ENCODE measurements at regions not wholly inside any gene's neighbourhood (a gene's known extent, or its start where the extent isn't known, plus 50 kb on each side); places are given as distances from the start of the nearest gene placed in this dataset.
"Not testable (repeated sequence)": the region's sequence is repeated elsewhere in the genome, so short reads cannot be mapped to it uniquely, and the experiment has no call there.

GRCh38 chrX:27132862-27133261, 330.3 kb downstream of the PPP4R3C start:
- Histone ChIP-seq H3F3A (ENCODE audit: low read depth) (no peaks in the 10 kb centered on the region), H3K36me3 (no peaks in the 10 kb centered on the region), H2AFZ (replicated peaks) (no peak overlapping the region), H3K27me3 (no peaks in the 10 kb centered on the region), H4K20me1 (ENCODE audit: low read depth) (no peaks in the 10 kb centered on the region), H3K9me3 (ENCODE audit: low read depth) (peaks cover 3% of the 10 kb centered on the region), H3K4me3 (no peak overlapping the region), H3K4me2 (no peak overlapping the region), H3K9ac (no peak overlapping the region), H3K79me2 (ENCODE audit: low read depth) (no peaks in the 10 kb centered on the region), H3K27ac (no peak overlapping the region), H3K4me1 (no peaks in the 10 kb centered on the region)
- Mint-ChIP-seq H3K27me3 (ENCODE audit: insufficient read depth, low read depth) (no peaks in the 10 kb centered on the region), H3K4me1 (no peaks in the 10 kb centered on the region), H3K36me3 (no peaks in the 10 kb centered on the region), H3K4me3 (no peak overlapping the region), H3K9me3 (peaks cover 5% of the 10 kb centered on the region), H3K27ac (no peak overlapping the region)
- no peak for DNase-seq (ENCODE audit: low spot score)
- TF ChIP-seq EZH2phosphoT487 (IDR thresholded peaks at IDR 0.05) (no peak), CTCF (IDR thresholded peaks at IDR 0.05) (no peak), EZH2 (IDR thresholded peaks at IDR 0.05) (no peak)

DNA sequence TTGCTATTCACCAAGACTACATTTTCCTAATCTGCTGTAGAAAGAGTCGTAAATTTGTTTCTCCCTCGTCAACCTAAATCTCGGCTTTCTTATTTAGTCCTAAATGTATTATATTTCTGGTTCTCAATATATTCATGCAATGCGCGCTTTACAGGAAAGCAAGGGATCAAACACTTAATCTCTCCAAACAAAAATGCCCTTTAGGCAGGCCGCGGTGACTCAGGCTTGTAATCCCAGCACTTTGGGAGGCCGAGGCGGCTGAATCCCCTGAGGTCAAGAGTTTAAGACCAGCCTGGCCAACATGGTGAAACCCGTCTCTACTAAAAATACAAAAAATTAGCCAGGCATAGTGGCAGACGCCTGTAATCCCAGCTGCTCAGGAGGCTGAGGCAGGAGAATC, 376.0 kb downstream of the PPP4R3C start:
- not testable (repeated sequence) for H3K4me1 Mint-ChIP-seq; H3K9ac ChIP-seq; H3K4me1 ChIP-seq; H2AFZ ChIP-seq (replicated peaks); H3K4me3 Mint-ChIP-seq; H3K36me3 Mint-ChIP-seq; H3K4me3 ChIP-seq; H3K9me3 Mint-ChIP-seq; H3K36me3 ChIP-seq; H3K27ac Mint-ChIP-seq; H4K20me1 ChIP-seq (ENCODE audit: low read depth); H3K27me3 Mint-ChIP-seq (ENCODE audit: insufficient read depth, low read depth); H3K79me2 ChIP-seq (ENCODE audit: low read depth); H3K9me3 ChIP-seq (ENCODE audit: low read depth); H3K27me3 ChIP-seq
- Histone ChIP-seq H3K4me2 (peak overlapping the region; percentile 44), H3K27ac (peak overlapping the region; percentile 59), H3F3A (ENCODE audit: low read depth) (peaks cover 11% of the 10 kb centered on the region)
- peak; percentile 34 for DNase-seq (ENCODE audit: low spot score)

- no peaks in the 10 kb centered on the region for H3K79me2 ChIP-seq (ENCODE audit: low read depth)
- H3K9me3 ChIP-seq (ENCODE audit: low read depth) = no peaks in the 10 kb centered on the region
- H3K36me3 ChIP-seq = no peaks in the 10 kb centered on the region
- Mint-ChIP-seq H3K9me3 (no peaks in the 10 kb centered on the region), H3K4me3 (no peak overlapping the region), H3K36me3 (no peaks in the 10 kb centered on the region), H3K4me1 (peaks cover 6% of the 10 kb centered on the region), H3K27ac (no peak overlapping the region), H3K27me3 (ENCODE audit: insufficient read depth, low read depth) (no peaks in the 10 kb centered on the region)
- peak overlapping the region; percentile 44 for H3K4me2 ChIP-seq
- H3K4me3 ChIP-seq = no peak overlapping the region
- no peak overlapping the region for H2AFZ ChIP-seq (replicated peaks)
- no peak overlapping the region for H3K9ac ChIP-seq
- H3F3A ChIP-seq (ENCODE audit: low read depth) = peaks cover 11% of the 10 kb centered on the region
- DNase-seq (ENCODE audit: low spot score) = peak; percentile 54
- no peaks in the 10 kb centered on the region for H3K27me3 ChIP-seq
- peaks cover 4% of the 10 kb centered on the region for H3K4me1 ChIP-seq
- TF ChIP-seq EZH2 (IDR thresholded peaks at IDR 0.05) = no peak
- TF ChIP-seq EZH2phosphoT487 (IDR thresholded peaks at IDR 0.05) = no peak
- no peak for TF ChIP-seq CTCF (IDR thresholded peaks at IDR 0.05)
- peak overlapping the region; percentile 59 for H3K27ac ChIP-seq
- no peaks in the 10 kb centered on the region for H4K20me1 ChIP-seq (ENCODE audit: low read depth)
Observed at GRCh38 chrX:27086237-27086636, 376.9 kb downstream of the PPP4R3C start.

GRCh38 chrX:27085346-27085745, 377.8 kb downstream of the PPP4R3C start:
- H3F3A ChIP-seq (ENCODE audit: low read depth) = peaks cover 11% of the 10 kb centered on the region
- H3K4me1 Mint-ChIP-seq = peaks cover 3% of the 10 kb centered on the region
- H3K4me3 ChIP-seq = no peak overlapping the region
- H3K27ac Mint-ChIP-seq = no peak overlapping the region
- H3K36me3 ChIP-seq = no peaks in the 10 kb centered on the region
- no peaks in the 10 kb centered on the region for H4K20me1 ChIP-seq (ENCODE audit: low read depth)
- no peaks in the 10 kb centered on the region for H3K79me2 ChIP-seq (ENCODE audit: low read depth)
- no peak overlapping the region for H3K4me2 ChIP-seq
- no peak overlapping the region for H2AFZ ChIP-seq (replicated peaks)
- H3K9ac ChIP-seq = no peak overlapping the region
- H3K27me3 ChIP-seq = no peaks in the 10 kb centered on the region
- no peak overlapping the region for H3K4me3 Mint-ChIP-seq
- DNase-seq (ENCODE audit: low spot score) = no peak
- H3K9me3 ChIP-seq (ENCODE audit: low read depth) = no peaks in the 10 kb centered on the region
- no peaks in the 10 kb centered on the region for H3K27me3 Mint-ChIP-seq (ENCODE audit: insufficient read depth, low read depth)
- no peaks in the 10 kb centered on the region for H3K36me3 Mint-ChIP-seq
- H3K4me1 ChIP-seq = peaks cover 4% of the 10 kb centered on the region
- H3K9me3 Mint-ChIP-seq = no peaks in the 10 kb centered on the region
- TF ChIP-seq EZH2 (IDR thresholded peaks at IDR 0.05) (no peak), EZH2phosphoT487 (IDR thresholded peaks at IDR 0.05) (no peak), CTCF (IDR thresholded peaks at IDR 0.05) (no peak)
- H3K27ac ChIP-seq = no peak overlapping the region

All from neural progenitor cell (in vitro differentiated cells).